Lower leg skin (tissue), 3 donors: ENCODE measurements at regions not wholly inside any gene's neighbourhood (a gene's known extent, or its start where the extent isn't known, plus 50 kb on each side); places are given as distances from the start of the nearest gene placed in this dataset.

Experiments used
- POLR2A ChIP-seq, 2 donors: fragments of 450-650 bp; IDR thresholded peaks; one replicate each; pipeline ENCODE4 v1.6.1; 2016 to 2017; ENCODE audit warnings: antibody characterized with exemption in 2 of 2, mild to moderate bottlenecking in 1 of 2, moderate library complexity in 1 of 2
- TF ChIP-seq, protein P1 (sequence below), 3 donors: fragments of 450-650 bp; IDR thresholded peaks; one replicate each; pipeline ENCODE4 v1.5.1; 2016; ENCODE audit warnings: antibody characterized with exemption in 3 of 3, mild to moderate bottlenecking in 3 of 3, moderate library complexity in 2 of 3

DNA sequence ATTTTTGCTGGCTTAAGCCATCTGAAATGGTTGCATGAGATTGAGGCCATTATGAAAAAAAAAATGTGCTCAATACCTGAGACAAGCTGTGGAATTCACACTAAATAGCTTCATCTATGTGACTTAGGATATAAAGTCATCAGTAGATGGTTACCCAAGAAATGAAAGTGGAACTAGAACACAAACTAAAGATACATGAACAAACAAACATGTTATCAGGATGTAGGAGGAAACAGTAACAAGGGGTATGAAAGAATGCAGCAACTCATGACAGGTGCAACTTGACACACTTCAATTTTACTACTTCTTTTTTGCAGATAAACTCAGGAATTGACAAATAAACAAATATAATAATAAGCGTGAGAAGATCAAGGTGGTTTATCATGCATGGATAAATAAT is 155.0 kb downstream of the WT1 start:
- TF ChIP-seq, protein P1, sequence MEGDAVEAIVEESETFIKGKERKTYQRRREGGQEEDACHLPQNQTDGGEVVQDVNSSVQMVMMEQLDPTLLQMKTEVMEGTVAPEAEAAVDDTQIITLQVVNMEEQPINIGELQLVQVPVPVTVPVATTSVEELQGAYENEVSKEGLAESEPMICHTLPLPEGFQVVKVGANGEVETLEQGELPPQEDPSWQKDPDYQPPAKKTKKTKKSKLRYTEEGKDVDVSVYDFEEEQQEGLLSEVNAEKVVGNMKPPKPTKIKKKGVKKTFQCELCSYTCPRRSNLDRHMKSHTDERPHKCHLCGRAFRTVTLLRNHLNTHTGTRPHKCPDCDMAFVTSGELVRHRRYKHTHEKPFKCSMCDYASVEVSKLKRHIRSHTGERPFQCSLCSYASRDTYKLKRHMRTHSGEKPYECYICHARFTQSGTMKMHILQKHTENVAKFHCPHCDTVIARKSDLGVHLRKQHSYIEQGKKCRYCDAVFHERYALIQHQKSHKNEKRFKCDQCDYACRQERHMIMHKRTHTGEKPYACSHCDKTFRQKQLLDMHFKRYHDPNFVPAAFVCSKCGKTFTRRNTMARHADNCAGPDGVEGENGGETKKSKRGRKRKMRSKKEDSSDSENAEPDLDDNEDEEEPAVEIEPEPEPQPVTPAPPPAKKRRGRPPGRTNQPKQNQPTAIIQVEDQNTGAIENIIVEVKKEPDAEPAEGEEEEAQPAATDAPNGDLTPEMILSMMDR (IDR thresholded peaks at IDR 0.05): no peak
- TF ChIP-seq POLR2A (IDR thresholded peaks at IDR 0.05): no peak
